ENCODE measurements at regions not wholly inside any gene's neighbourhood (a gene's known extent, or its start where the extent isn't known, plus 50 kb on each side); places are given as distances from the start of the nearest gene placed in this dataset.

DNA sequence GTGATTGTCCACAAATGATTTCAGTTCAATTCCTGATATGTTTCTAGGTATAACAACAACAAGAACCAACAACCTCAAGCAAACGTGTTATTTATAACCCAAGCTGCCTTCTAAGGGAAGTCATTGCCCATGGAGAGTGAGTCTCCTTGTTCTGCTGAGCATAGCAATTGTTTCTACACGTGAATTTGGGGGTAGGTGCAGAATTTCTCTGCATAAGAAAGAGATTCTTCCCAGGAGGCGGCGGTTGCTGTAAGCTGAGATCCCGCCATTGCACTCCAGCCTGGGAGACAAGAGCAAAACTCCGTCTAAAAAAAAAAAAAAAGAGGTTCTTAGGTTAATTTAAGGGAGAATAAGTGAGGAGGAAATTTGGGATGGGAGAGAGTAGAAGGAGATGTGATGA lies 226.5 kb upstream of the PELI2 start:
- TF ChIP-seq CTCF (conservative IDR thresholded peaks at IDR 0.05; ENCODE audit: low read depth, low read length) (no peak), EZH2 (IDR thresholded peaks at IDR 0.05; ENCODE audit: borderline replicate concordance, low read depth, low read length, poor library complexity, severe bottlenecking) (no peak)
